ENCODE measurements at regions not wholly inside any gene's neighbourhood (a gene's known extent, or its start where the extent isn't known, plus 50 kb on each side); places are given as distances from the start of the nearest gene placed in this dataset.

DNA sequence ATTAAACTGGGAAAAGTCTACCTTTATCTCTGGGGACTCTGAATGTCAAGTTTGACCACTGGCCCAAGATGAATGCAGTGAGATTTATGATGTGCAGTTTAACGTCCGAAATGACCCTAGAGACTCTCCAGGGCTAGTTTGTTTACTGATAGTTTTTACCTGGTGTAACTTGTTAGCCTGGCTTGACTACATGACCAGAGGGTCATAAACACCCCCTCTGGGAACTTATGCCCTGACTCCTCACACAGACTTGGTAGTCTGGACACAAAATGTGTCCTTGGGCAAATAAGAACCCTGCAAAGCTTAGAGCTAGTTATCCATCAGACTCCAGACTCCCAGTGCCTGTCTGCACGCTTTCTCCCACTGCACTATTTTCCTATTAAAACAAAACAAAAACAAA is 606.5 kb downstream of the HACE1 start:
- WGBS, 2 donors: 56 to 59% methylated on average over 3 of the region's 3 CpGs
- DNase-seq (no peak), ATAC-seq (ENCODE audit: low FRiP score) (no peak)
- H3K27ac ChIP-seq (ENCODE audit: low read depth in 1 of 2, low read length in 2 of 2): no peak overlapping the region
- no peaks in the 10 kb centered on the region for H3K27me3 ChIP-seq (ENCODE audit: control insufficient read depth in 1 of 2, insufficient read depth in 2 of 2, low read length in 1 of 2)
- no peak overlapping the region for H3K4me3 ChIP-seq (ENCODE audit: low read length in 2 of 2)
- H3K4me1 ChIP-seq (ENCODE audit: control insufficient read depth in 1 of 2, insufficient read depth in 2 of 2, low read length in 2 of 2): no peaks in the 10 kb centered on the region
- intact Hi-C loops (cut with DNase I): no loop called here
- no peaks in the 10 kb centered on the region for H3K36me3 ChIP-seq (ENCODE audit: control insufficient read depth in 1 of 2, insufficient read depth in 2 of 2, low read length in 1 of 2)
- H3K9me3 ChIP-seq (ENCODE audit: control insufficient read depth, low read length): no peaks in the 10 kb centered on the region

- ATAC-seq (ENCODE audit: low FRiP score) (no peak), DNase-seq (no peak)
- Histone ChIP-seq H3K27me3 (ENCODE audit: control insufficient read depth in 1 of 2, insufficient read depth in 2 of 2, low read length in 1 of 2) (no peaks in the 10 kb centered on the region), H3K4me1 (ENCODE audit: control insufficient read depth in 1 of 2, insufficient read depth in 2 of 2, low read length in 2 of 2) (no peaks in the 10 kb centered on the region), H3K4me3 (ENCODE audit: low read length in 2 of 2) (no peak overlapping the region), H3K9me3 (ENCODE audit: control insufficient read depth, low read length) (no peaks in the 10 kb centered on the region), H3K27ac (ENCODE audit: low read depth in 1 of 2, low read length in 2 of 2) (no peak overlapping the region), H3K36me3 (ENCODE audit: control insufficient read depth in 1 of 2, insufficient read depth in 2 of 2, low read length in 1 of 2) (no peaks in the 10 kb centered on the region)
- intact Hi-C loops (cut with DNase I): no loop called here
Measured at GRCh38 chr6:104252276-104252675, 607.4 kb downstream of the HACE1 start.

DNA sequence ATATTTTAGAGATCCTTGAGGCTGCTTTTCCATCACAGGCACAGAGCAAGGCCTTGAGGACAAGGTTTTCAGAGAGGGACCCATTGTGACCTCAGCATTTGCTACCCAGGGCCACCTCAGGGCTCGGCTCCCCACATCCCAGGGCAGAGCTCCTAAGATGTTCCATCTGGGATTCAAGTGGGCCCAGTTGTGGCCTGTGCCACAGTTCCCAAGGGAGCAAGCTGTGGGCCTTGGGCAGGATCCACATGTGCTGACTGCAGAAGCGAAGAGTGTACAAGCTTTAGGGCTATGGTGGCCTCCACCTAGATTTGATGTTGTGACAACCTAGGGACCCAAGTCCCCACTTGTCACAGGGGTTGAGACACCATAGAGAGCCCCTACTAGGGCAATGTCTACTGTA is 608.1 kb downstream of the HACE1 start:
- no peak overlapping the region for H3K4me3 ChIP-seq (ENCODE audit: low read length in 2 of 2)

DNA sequence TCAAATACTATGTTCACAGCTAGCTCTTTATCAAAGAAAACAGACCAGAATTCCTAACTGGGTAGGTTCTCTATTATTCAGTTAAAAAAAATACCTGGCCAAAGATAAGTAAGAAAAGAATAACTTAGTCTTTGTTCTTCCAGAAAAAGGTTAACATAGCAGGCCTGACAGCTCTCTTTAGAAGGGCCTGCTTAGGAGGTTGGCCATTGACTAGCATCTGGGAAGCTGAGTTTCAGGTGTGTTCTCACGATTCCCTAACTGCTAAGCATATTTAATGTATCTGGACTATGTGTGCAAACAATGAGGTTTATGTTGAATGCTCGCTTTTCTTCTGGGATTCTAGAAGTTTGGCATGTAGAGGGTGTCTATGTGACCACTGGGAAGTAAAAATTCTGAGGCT is 618.9 kb downstream of the HACE1 start:
- ATAC-seq (ENCODE audit: low FRiP score) (no peak), DNase-seq (no peak)
- Histone ChIP-seq H3K9me3 (ENCODE audit: control insufficient read depth, low read length) (peaks cover 1% of the 10 kb centered on the region), H3K27me3 (ENCODE audit: control insufficient read depth in 1 of 2, insufficient read depth in 2 of 2, low read length in 1 of 2) (no peaks in the 10 kb centered on the region), H3K4me3 (ENCODE audit: low read length in 2 of 2) (no peak overlapping the region), H3K4me1 (ENCODE audit: control insufficient read depth in 1 of 2, insufficient read depth in 2 of 2, low read length in 2 of 2) (no peaks in the 10 kb centered on the region), H3K27ac (ENCODE audit: low read depth in 1 of 2, low read length in 2 of 2) (no peak overlapping the region), H3K36me3 (ENCODE audit: control insufficient read depth in 1 of 2, insufficient read depth in 2 of 2, low read length in 1 of 2) (no peaks in the 10 kb centered on the region)
- 91 to 92% methylated on average over 2 of the region's 2 CpGs for WGBS, 2 donors
- intact Hi-C loops (cut with DNase I): no loop called here

More for the DNA sequence above, 608.1 kb downstream of the HACE1 start:
- no peak for ATAC-seq (ENCODE audit: low FRiP score)
- H3K27me3 ChIP-seq (ENCODE audit: control insufficient read depth in 1 of 2, insufficient read depth in 2 of 2, low read length in 1 of 2): no peaks in the 10 kb centered on the region
- 70 to 75% methylated on average over 2 of the region's 2 CpGs for WGBS, 2 donors
- H3K27ac ChIP-seq (ENCODE audit: low read depth in 1 of 2, low read length in 2 of 2): no peak overlapping the region
- intact Hi-C loops (cut with DNase I): no loop called here
- H3K4me1 ChIP-seq (ENCODE audit: control insufficient read depth in 1 of 2, insufficient read depth in 2 of 2, low read length in 2 of 2): no peaks in the 10 kb centered on the region
- DNase-seq: no peak
- H3K9me3 ChIP-seq (ENCODE audit: control insufficient read depth, low read length): no peaks in the 10 kb centered on the region
- no peaks in the 10 kb centered on the region for H3K36me3 ChIP-seq (ENCODE audit: control insufficient read depth in 1 of 2, insufficient read depth in 2 of 2, low read length in 1 of 2)

DNA sequence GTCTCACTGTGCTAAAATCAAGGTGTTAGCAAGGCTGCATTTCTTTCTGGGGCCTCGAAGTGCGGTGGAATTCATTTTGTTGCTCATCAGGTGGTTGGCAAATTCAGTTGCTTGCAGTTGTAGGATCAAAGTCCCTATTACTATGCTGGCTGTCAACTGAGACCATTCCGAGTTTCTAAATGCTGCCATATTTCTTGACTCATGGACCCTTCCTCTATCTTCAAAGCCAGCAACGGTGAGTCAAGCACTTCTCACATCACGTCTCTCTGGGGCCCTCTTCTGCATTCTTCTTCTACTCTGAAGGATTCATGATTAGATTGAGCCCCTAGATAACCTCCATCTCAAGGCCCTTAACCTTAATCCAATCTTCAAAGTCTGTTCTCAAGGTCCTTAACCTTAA is 619.7 kb downstream of the HACE1 start:
- H3K9me3 ChIP-seq (ENCODE audit: control insufficient read depth, low read length): peaks cover 1% of the 10 kb centered on the region
- no peaks in the 10 kb centered on the region for H3K36me3 ChIP-seq (ENCODE audit: control insufficient read depth in 1 of 2, insufficient read depth in 2 of 2, low read length in 1 of 2)
- H3K27me3 ChIP-seq (ENCODE audit: control insufficient read depth in 1 of 2, insufficient read depth in 2 of 2, low read length in 1 of 2): no peaks in the 10 kb centered on the region
- DNase-seq (no peak), ATAC-seq (ENCODE audit: low FRiP score) (no peak)
- H3K27ac ChIP-seq (ENCODE audit: low read depth in 1 of 2, low read length in 2 of 2): no peak overlapping the region
- H3K4me3 ChIP-seq (ENCODE audit: low read length in 2 of 2): no peak overlapping the region
- H3K4me1 ChIP-seq (ENCODE audit: control insufficient read depth in 1 of 2, insufficient read depth in 2 of 2, low read length in 2 of 2): no peaks in the 10 kb centered on the region
- intact Hi-C loops (cut with DNase I): no loop called here
- 92 to 95% methylated on average over 5 of the region's 5 CpGs for WGBS, 2 donors

DNA sequence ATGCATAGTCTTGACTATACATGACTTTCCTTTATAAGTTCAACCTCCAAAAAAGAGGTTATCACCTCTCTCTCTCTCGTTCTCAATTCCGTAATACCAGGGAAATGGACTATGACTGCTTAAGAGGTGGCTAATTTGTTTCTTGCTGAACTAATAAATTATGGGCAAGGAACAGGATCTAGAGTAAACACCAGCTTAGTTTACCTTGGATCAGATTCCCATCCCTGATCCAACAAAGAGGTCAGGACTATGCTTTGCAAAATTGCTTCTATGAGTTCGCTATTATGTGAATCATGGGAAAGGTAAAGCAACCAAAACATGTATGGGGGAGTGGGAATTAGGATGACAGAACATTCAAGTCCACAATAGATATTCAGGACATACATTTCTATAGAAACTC is 630.7 kb downstream of the HACE1 start:
- H3K9me3 ChIP-seq (ENCODE audit: control insufficient read depth, low read length): no peaks in the 10 kb centered on the region
- ATAC-seq (ENCODE audit: low FRiP score) (no peak), DNase-seq (no peak)
- 30% methylated on average over 3 of the region's 3 CpGs for WGBS, 2 donors
- intact Hi-C loops (cut with DNase I): no loop called here
- no peak overlapping the region for H3K4me3 ChIP-seq (ENCODE audit: low read length in 2 of 2)
- H3K4me1 ChIP-seq (ENCODE audit: control insufficient read depth in 1 of 2, insufficient read depth in 2 of 2, low read length in 2 of 2): no peaks in the 10 kb centered on the region
- no peak overlapping the region for H3K27ac ChIP-seq (ENCODE audit: low read depth in 1 of 2, low read length in 2 of 2)
- H3K36me3 ChIP-seq (ENCODE audit: control insufficient read depth in 1 of 2, insufficient read depth in 2 of 2, low read length in 1 of 2): no peaks in the 10 kb centered on the region
- no peaks in the 10 kb centered on the region for H3K27me3 ChIP-seq (ENCODE audit: control insufficient read depth in 1 of 2, insufficient read depth in 2 of 2, low read length in 1 of 2)

DNA sequence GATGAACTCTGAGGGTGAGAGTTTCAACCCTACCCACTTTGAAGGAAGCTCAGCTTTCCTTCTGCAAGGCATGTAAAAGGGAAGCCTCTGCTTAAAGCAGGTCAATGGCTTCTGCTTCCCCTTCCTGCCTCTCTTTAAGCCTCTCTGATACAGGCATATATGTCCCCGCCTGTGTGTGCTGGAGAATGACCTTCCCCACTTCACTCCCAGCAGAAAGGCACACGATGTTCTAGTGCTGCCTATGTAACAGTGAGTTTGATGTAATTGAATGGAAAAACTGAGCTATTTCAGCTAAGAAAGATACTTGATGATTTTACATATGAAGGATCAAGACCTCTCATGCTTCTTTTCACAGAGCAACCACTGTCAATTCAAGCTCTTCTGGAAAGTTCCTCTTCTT is 632.2 kb downstream of the HACE1 start:
- Histone ChIP-seq H3K4me3 (ENCODE audit: low read length in 2 of 2) (no peak overlapping the region), H3K36me3 (ENCODE audit: control insufficient read depth in 1 of 2, insufficient read depth in 2 of 2, low read length in 1 of 2) (no peaks in the 10 kb centered on the region), H3K9me3 (ENCODE audit: control insufficient read depth, low read length) (no peaks in the 10 kb centered on the region), H3K27me3 (ENCODE audit: control insufficient read depth in 1 of 2, insufficient read depth in 2 of 2, low read length in 1 of 2) (no peaks in the 10 kb centered on the region), H3K4me1 (ENCODE audit: control insufficient read depth in 1 of 2, insufficient read depth in 2 of 2, low read length in 2 of 2) (no peaks in the 10 kb centered on the region), H3K27ac (ENCODE audit: low read depth in 1 of 2, low read length in 2 of 2) (no peak overlapping the region)
- WGBS, 2 donors: 76 to 77% methylated on average over 2 of the region's 2 CpGs
- intact Hi-C loops (cut with DNase I): no loop called here
- ATAC-seq (ENCODE audit: low FRiP score) (no peak), DNase-seq (no peak)

- 65 to 69% methylated on average over 4 of the region's 4 CpGs for WGBS, 2 donors
- Histone ChIP-seq H3K4me1 (ENCODE audit: control insufficient read depth in 1 of 2, insufficient read depth in 2 of 2, low read length in 2 of 2) (no peaks in the 10 kb centered on the region), H3K4me3 (ENCODE audit: low read length in 2 of 2) (no peak overlapping the region), H3K36me3 (ENCODE audit: control insufficient read depth in 1 of 2, insufficient read depth in 2 of 2, low read length in 1 of 2) (no peaks in the 10 kb centered on the region), H3K9me3 (ENCODE audit: control insufficient read depth, low read length) (no peaks in the 10 kb centered on the region), H3K27ac (ENCODE audit: low read depth in 1 of 2, low read length in 2 of 2) (no peak overlapping the region), H3K27me3 (ENCODE audit: control insufficient read depth in 1 of 2, insufficient read depth in 2 of 2, low read length in 1 of 2) (no peaks in the 10 kb centered on the region)
- intact Hi-C loops (cut with DNase I): no loop called here
- ATAC-seq (ENCODE audit: low FRiP score) (no peak), DNase-seq (no peak)
Measured at GRCh38 chr6:104226790-104227446, 632.8 kb downstream of the HACE1 start.

DNA sequence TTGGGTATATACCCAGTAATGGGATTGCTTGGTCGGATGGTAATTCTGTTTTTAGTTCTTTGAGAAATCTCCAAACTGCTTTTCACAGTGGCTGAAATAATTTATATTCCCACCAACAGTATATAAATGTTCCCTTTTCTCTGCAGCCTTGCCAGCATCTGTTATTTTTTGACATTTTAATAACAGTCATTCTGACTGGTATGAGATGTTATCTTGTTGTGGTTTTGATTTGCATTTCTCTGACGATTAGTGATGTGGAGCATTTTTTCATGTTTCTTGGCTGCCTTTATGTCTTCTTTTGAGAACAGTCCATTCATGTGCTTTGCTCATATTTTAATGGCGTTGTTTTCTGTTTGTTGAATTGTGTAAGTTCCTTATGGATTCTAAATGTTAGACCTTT is 641.6 kb downstream of the HACE1 start:
- Histone ChIP-seq H3K27me3 (ENCODE audit: control insufficient read depth in 1 of 2, insufficient read depth in 2 of 2, low read length in 1 of 2) (no peaks in the 10 kb centered on the region), H3K9me3 (ENCODE audit: control insufficient read depth, low read length) (no peaks in the 10 kb centered on the region), H3K27ac (ENCODE audit: low read depth in 1 of 2, low read length in 2 of 2) (no peak overlapping the region), H3K36me3 (ENCODE audit: control insufficient read depth in 1 of 2, insufficient read depth in 2 of 2, low read length in 1 of 2) (no peaks in the 10 kb centered on the region), H3K4me3 (ENCODE audit: low read length in 2 of 2) (no peak overlapping the region), H3K4me1 (ENCODE audit: control insufficient read depth in 1 of 2, insufficient read depth in 2 of 2, low read length in 2 of 2) (no peaks in the 10 kb centered on the region)
- DNase-seq (no peak), ATAC-seq (ENCODE audit: low FRiP score) (no peak)
- 3 to 4% methylated on average over 3 of the region's 3 CpGs for WGBS, 2 donors
- intact Hi-C loops (cut with DNase I): no loop called here
